ENCODE measurements at regions not wholly inside any gene's neighbourhood (a gene's known extent, or its start where the extent isn't known, plus 50 kb on each side); places are given as distances from the start of the nearest gene placed in this dataset.
"Not testable (repeated sequence)": the region's sequence is repeated elsewhere in the genome, so short reads cannot be mapped to it uniquely, and the experiment has no call there.

- not testable (repeated sequence) for TF ChIP-seq CTCF, POLR2A (IDR thresholded peaks at IDR 0.05)
Observed at GRCh38 chr13:73520135-73520534, 461.3 kb downstream of the KLF5 start.

All from body of pancreas (tissue), 4 donors.